HEK293T (cell line): ENCODE measurements at regions not wholly inside any gene's neighbourhood (a gene's known extent, or its start where the extent isn't known, plus 50 kb on each side); places are given as distances from the start of the nearest gene placed in this dataset.

Experiments used
- BHLHE40 ChIP-seq: fragments of 450-650 bp; IDR thresholded peaks from 2 replicates; pipeline ENCODE4 v1.6.1; 2016; ENCODE audit warnings: mild to moderate bottlenecking, moderate library complexity, borderline replicate concordance
- CTBP1 ChIP-seq: fragments of 450-650 bp; IDR thresholded peaks from 2 replicates; pipeline ENCODE4 v1.6.1; 2016; ENCODE audit warnings: borderline replicate concordance
- FOXA1 ChIP-seq: fragments of 450-650 bp; IDR thresholded peaks from 2 replicates; pipeline ENCODE4 v1.6.1; 2016; ENCODE audit warnings: mild to moderate bottlenecking
- FOXK2 ChIP-seq: fragments of 450-650 bp; IDR thresholded peaks from 2 replicates; pipeline ENCODE4 v1.6.1; 2016; ENCODE audit warnings: mild to moderate bottlenecking
- NFRKB ChIP-seq: fragments of 450-650 bp; IDR thresholded peaks from 2 replicates; pipeline ENCODE4 v1.6.1; 2016; ENCODE audit warnings: mild to moderate bottlenecking, moderate library complexity
- PKNOX1 ChIP-seq: fragments of 450-650 bp; IDR thresholded peaks from 2 replicates; pipeline ENCODE4 v1.6.1; 2016
- SUZ12 ChIP-seq: fragments of 450-650 bp; IDR thresholded peaks from 2 replicates; pipeline ENCODE4 v1.6.1; 2016; ENCODE audit warnings: mild to moderate bottlenecking

GRCh38 chr2:198387677-198388076, 583.3 kb downstream of the PLCL1 start:
- TF ChIP-seq BHLHE40: no peak
- no peak for TF ChIP-seq FOXA1
- no peak for TF ChIP-seq PKNOX1
- TF ChIP-seq SUZ12: no peak
- no peak for TF ChIP-seq CTBP1
- TF ChIP-seq FOXK2: no peak
- TF ChIP-seq NFRKB: no peak
